ENCODE measurements at regions not wholly inside any gene's neighbourhood (a gene's known extent, or its start where the extent isn't known, plus 50 kb on each side); places are given as distances from the start of the nearest gene placed in this dataset.

DNA sequence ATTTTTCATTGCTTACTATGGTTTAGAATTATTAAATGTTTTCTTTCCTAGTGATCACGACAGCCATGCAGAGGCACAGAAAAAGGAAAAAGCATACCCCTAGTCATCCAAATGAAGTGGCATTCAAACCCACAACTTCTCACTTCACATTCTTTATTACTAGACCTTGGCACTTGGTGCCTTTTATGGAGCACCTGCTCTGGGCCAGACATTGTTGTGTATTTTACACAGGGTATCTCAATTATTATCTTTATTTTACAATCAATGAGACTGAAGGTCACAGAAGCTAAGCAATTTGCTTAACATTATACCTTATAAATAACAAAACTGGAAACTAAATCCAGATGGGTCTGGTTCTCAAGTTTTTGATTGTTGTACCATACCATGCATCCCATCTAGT lies 235.3 kb downstream of the LRATD1 start (continued):
- no peak for TF ChIP-seq CHD7 (IDR thresholded peaks at IDR 0.05; ENCODE audit: insufficient replicate concordance, low read length)
- TF ChIP-seq TEAD4 (IDR thresholded peaks at IDR 0.05; ENCODE audit: low read depth, low read length), result no peak
- TF ChIP-seq CREB1 (IDR thresholded peaks at IDR 0.05), result no peak
- TF ChIP-seq GABPA (IDR thresholded peaks at IDR 0.05; ENCODE audit: borderline replicate concordance, insufficient read depth, low read length), result no peak
- no peak for TF ChIP-seq POLR2AphosphoS5 (IDR thresholded peaks at IDR 0.05; ENCODE audit: low read depth, low read length)
- TF ChIP-seq TBP (IDR thresholded peaks at IDR 0.05; ENCODE audit: low read depth, low read length), result no peak
- no peak for TF ChIP-seq CHD1 (IDR thresholded peaks at IDR 0.05; ENCODE audit: low read depth, low read length)
- TF ChIP-seq CBX8 (IDR thresholded peaks at IDR 0.05; ENCODE audit: borderline replicate concordance, low read depth, low read length), result no peak
- TF ChIP-seq SIRT6 (IDR thresholded peaks at IDR 0.05; ENCODE audit: low read length), result no peak
- no peak for TF ChIP-seq ASH2L (IDR thresholded peaks at IDR 0.05; ENCODE audit: low read length)
- TF ChIP-seq, protein P1, sequence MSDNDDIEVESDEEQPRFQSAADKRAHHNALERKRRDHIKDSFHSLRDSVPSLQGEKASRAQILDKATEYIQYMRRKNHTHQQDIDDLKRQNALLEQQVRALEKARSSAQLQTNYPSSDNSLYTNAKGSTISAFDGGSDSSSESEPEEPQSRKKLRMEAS (IDR thresholded peaks at IDR 0.05), result no peak
- TF ChIP-seq KDM1A (IDR thresholded peaks at IDR 0.05; ENCODE audit: borderline replicate concordance, low read length), result no peak
- TF ChIP-seq SP1 (IDR thresholded peaks at IDR 0.05; ENCODE audit: low read depth, low read length), result no peak
